NCI-H2196 (cell line): ENCODE measurements at regions not wholly inside any gene's neighbourhood (a gene's known extent, or its start where the extent isn't known, plus 50 kb on each side); places are given as distances from the start of the nearest gene placed in this dataset.
"Not testable (repeated sequence)": the region's sequence is repeated elsewhere in the genome, so short reads cannot be mapped to it uniquely, and the experiment has no call there.

Experiments used
- DNase-seq: peaks from one replicate; lab custom pipeline; 2025; ENCODE audit not compliant: unreplicated experiment; lab: John Stamatoyannopoulos, UW

DNA sequence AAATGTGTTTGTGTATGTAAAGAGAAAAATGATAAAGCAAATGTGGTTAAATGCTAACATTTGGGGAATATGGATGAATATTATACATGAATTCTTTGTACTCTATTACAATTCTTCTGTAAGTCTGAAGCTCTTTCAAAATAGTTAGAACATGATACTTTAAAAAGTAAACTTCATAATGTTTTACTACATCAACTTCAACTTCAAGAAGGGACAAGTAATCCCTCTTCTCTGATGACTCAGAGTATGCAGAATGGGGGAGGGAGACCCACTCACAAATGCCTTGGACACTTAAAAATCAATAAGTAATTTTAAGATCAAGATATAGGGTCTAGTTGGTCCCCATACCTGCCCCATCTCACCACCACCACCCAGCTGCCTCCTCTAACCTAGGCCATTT is 162.4 kb downstream of the ESM1 start:
- DNase-seq = no peak

DNA sequence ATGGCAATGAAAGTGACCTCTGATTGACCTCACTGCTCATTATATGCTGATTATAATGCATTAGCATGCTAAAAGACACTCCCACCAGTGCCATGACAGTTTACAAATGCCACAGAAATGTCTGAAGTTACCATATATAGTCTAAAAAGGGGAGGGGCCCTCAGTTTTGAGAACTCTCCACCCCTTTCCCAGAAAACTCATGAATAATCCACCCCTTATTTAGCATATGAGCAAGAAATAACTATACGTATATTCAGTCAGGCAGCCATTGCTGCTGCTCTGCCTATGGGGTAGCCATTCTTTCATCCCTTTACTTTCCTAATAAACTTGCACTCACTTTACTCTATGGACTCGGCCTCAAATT is 163.1 kb downstream of the ESM1 start:
- no peak for DNase-seq

DNA sequence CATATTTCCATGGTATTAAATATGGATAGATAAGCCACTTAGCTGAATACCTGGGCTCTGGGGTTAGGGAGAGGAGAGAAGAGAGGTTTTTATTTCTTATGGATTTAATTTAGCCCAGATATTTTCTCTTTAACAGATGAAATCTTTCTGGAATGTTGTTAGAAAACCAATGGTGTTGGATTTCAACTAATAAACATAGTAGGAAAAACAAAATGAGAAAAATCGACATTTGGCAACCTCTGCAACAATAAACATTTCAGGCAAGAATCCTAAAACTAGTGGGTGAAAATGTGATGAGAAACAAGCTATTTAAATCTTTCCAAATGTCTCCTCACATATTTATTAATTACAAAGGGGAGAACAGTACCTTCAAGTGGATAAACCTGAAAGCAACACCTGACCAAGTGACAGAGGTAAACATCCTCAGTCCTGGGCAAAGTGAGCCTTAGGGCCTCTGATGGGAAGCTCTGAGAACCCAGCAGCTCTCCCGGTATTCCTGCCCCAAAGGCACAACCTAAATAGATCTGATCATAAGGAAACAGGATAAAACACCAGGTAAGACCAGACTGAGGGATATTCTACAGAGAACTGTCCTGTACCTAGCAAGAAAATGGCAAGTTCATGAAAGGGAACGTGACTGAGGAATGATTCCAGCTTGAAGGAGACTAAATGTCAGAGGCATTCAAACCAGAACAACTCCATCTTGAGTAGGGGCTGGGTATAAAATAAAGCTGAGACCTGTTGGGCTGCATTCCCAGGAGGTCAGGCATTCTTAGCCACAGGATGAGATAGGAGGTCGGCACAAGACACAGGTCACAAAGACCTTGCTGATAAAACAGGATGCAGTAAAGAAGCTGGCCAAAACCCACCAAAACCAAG is 163.7 kb downstream of the ESM1 start:
- no peak for DNase-seq

DNA sequence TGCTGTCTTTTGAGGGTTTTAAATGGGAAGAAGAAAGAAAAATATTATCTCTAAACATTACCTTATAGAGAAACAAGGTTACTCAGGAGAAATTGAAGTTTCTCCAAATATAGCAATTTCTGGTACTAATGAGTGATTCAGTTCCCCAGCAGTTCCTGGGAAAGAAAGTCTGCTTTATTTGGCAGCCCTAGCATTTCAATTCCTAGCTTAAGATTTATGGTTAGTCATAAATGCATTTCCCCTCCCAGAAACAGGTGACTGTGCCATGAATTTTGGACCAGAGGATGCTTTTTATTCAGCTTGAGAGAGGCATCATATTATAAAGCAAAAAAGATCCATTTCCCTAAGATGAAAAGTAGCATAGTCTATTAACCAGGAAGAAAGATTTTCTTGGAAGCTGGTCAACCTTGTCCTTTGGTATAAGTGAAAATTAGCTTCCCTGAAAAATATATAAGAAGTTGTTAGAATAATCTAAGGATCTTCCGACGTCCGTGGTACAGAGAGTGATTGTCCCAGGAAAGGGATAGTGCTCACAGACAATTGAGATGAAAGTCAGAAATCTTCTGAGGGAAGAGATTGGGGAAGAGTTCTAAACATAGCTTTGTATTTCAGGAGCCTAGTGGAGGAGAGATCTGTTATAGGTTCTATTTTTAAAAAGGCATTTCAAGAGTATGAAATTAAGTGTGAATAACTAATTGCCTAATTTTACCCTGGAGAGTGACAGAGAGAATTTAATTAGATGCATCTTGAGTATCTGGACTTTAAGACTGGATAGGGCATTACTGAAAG is 164.9 kb downstream of the ESM1 start:
- DNase-seq = no peak

DNA sequence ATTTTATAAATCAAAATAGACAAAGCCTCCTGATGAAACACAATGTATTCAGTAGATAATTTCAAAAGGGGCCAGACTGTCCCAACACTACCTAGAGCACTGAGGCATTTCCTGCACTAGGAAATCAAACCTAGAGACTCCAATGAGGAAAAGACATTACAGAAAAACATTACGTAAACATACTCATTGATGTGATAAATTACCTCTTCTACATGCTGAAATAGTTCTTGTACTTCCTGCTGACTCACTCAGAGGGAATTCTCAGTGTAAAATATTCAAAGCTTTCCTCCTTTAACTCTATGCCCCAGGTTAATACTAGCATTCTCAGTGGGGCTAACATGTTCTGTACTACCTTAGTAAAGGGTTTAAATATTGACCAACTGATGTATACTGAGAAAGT is 178.0 kb downstream of the ESM1 start:
- no peak for DNase-seq

DNA sequence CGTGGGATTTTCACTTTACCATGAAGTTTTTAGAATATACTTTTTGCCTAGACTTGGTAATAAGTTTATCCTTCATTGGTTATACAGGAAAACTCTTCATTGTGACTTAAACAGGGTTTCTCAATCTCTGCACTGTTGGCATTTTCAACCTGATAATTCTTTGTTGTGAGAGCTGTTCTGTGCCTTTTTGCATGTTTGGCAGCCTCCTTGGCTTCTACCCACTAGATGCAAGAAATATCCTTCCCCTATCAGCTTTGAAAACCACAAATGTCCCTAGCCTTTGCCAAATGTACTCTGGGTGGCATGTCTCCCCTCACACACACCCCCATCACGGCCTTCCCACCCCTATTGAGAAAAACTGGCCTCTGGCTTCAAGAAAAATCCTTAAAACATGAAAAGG is 180.9 kb downstream of the ESM1 start:
- DNase-seq = no peak

DNA sequence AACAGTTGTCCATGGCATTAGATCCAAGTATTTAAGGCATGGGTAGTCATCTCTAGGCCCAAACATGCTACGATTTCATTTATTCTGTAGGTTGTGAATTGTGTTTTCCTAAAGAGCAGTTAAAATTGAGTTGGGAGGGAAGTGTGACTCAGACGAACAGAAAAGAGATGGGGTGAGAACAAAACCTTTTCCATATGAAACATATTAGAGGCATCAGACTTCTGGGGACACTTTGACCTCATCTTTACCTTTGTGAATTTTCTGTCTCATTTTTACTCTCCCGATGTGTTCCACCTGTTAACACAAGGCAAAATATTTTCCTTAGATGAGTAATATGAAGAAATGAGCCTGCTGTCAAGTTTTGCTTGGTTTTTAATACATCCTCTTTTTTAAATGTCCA is 181.3 kb downstream of the ESM1 start:
- DNase-seq = no peak

DNA sequence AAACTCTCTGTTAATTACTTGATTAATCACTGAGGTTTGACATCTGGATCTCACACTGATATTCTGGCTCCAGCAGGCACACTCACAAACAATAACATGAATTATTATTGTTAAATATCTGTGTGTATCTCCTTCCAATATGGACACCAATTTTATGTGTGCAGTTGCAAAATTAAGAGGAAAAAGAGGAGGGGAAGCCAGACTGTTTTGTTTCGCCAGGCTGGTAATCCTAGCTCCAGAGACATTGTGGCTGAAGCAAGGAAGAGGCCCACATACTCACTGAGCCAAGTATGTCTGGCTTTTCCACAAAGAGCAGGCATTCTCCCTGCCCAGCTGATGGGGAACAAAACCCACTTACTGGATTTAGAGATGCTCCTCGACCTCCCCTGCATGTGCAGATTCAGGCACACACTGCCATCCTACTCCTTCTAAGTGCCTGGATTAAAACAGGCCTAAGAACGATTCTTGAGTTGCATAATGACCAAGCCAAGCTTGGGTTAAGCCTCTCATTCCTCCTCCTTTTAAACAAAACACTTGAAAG is 181.9 kb downstream of the ESM1 start:
- DNase-seq = no peak

DNA sequence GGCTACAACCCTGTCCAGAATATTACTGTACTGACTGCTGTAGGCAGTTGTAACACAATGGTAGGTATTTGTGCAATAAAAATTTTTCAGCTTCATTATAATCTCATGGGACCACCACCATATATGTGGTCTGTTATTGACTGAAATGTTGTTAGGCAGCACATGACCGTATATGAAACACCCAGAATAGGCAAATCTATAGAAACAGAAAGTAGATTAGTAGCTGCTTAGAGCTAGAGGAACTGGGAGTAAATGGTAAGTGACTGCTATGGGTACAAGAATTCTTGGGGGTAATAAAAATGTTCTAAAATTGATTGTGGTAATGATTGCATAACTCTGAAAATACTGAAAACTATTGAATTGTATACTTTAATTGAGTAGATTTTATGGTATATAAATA is 185.7 kb downstream of the ESM1 start:
- DNase-seq = no peak

DNA sequence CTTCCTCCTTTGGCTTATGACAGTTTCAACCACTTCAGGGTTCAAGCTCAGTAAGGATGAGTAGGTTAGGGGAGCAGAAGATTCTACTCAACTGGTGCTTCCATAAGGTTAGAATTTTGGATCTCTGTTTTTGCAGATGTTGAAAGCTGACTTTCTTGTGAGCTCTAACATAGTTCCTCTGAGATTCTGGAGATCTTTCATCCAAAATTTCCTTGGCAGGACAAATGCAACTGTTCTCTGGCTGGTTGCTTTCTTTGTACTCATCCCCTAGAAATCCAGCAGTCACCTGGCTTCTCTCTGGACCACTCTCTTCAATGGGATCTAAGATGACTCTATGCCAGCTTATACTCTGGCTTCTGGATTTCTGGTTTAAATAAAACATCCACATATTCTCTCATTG is 189.6 kb downstream of the ESM1 start:
- no peak for DNase-seq

DNA sequence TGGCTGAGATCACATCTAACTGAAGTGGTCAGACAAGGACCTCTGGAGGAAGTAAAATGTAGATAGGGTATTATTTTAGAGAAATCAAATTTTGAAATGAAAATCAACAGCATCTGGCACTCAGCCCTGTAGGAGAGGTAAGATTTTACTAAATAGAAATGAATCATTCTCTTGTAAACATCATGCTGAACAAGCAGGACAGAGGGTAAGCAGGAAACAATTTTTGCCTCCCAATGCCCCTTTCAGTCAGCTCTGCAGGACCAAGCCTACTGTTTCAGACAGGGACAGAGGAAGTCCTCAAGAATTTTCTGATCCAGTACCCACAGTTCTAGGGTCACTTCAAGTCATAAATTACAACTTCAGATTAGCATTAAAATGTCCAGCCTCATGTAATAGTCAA is 190.1 kb downstream of the ESM1 start:
- DNase-seq = no peak

DNA sequence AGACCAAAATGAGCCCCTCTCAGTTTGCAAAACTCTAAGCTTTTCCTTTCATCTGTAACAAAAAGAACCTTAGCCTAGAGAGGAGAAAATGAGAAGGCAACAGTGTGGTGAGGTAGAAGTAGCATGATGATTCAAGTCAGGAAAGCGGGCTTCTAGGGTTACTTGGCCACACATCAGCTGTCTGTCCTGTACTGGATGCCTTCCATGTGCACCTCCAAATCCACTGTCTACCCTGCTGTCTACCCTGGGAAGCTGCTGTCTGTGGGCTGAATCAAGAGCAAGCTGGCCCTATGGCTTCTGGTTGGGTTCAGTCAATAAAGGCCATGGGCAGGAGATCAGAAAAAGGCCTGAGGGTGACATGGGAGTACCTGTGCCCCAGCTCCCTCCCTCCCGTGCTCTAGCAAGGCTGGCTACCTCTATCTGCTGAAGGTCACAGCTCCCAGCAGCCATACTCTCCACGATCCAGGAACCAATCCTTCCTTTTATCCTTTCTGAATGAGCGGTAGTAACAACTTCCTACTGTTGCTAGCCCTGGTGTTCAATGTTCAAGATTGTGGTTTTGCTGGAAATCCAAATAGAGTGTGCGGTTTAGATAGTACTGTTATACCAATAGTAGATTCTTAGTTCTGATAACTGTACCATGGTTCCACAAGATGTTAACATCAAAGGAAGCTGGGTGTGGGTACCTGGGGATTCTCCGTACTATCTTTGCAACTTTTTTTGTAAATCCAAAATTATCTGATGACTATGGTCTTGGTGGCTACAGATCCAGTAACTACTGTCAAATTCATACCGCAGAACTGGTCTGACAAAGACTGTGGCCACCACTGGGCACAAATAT is 191.0 kb downstream of the ESM1 start:
- no peak for DNase-seq

DNA sequence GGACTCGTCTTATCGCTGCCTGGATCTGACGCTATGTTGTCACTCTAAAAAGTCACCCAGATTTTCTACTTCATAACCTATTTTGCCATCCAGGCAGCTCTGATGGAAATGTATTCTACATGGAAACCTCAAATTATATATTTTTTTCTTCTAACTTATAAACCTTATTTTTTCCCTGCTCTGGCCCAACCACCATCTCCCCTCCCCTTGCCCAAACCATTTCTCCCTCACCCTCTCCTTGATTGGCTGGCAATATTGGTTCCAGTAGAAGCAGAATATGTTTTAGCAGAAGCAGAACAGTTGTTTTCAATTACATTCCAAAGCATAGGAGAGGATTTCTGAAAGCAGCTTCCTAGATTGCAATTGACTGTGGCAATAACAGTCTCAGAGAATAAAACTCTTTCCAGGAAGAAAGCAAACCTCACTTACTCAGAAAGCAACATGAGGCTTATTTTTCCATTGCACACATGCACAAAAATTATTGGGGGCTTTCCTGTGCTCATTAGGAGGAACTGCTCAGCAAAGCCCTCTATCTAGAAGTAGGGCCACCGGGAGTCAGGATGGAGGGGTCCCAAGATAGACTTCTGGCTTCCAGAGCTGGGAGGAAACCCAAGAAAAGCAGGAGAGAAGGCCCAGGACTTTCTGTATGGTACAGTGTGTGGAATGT is 191.8 kb downstream of the ESM1 start:
- DNase-seq = no peak

DNA sequence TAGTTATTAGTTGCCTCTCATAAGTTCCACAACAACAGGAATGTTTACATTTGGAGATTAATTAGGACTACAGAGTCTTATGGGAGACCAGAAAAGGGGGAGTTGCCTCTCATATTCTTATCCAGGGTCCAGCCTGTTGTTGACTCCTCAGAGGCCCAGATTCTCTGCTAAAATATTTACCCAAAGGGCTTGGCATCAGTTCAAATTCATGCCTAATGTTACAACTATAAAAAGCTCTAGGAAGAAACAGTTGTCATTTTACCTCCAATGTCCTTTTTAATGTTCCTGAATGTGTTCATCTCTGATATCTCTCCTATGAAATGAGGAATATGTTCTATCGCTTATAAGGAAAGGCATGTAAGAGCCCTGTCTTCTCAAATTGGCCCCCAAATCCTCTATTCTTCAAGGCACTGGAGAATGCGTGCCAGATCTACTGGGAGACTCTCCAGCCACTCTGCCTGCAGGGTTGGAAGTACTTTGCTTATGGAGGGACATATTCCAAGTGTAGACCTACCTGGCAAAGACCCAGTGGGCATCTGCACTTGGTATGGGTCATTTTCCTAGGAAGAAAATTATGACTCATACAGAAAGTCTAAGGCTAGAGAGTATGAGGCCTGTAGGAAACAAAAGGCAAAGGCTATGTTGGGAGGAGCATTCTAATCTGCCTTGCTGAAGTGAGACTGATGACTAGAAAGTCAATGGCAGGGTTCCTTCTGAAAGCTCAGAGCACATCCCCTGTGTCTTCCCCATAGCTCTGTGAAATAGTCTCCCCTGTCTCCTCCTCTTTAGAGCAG is 192.6 kb downstream of the ESM1 start:
- DNase-seq = no peak

DNA sequence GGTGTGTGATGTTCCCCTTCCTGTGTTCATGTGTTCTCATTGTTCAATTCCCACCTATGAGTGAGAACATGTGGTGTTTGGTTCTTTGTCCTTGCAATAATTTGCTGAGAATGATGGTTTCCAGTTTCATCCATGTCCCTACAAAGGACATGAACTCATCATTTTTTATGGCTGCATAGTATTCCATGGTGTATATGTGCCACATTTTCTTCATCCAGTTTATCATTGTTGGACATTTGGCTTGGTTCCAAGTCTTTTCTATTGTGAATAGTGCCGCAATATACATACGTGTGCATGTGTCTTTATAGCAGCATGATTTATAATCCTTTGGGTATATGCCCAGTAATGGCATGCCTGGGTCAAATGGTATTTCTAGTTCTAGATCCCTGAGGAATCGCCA is 197.5 kb downstream of the ESM1 start:
- not testable (repeated sequence) for DNase-seq

DNA sequence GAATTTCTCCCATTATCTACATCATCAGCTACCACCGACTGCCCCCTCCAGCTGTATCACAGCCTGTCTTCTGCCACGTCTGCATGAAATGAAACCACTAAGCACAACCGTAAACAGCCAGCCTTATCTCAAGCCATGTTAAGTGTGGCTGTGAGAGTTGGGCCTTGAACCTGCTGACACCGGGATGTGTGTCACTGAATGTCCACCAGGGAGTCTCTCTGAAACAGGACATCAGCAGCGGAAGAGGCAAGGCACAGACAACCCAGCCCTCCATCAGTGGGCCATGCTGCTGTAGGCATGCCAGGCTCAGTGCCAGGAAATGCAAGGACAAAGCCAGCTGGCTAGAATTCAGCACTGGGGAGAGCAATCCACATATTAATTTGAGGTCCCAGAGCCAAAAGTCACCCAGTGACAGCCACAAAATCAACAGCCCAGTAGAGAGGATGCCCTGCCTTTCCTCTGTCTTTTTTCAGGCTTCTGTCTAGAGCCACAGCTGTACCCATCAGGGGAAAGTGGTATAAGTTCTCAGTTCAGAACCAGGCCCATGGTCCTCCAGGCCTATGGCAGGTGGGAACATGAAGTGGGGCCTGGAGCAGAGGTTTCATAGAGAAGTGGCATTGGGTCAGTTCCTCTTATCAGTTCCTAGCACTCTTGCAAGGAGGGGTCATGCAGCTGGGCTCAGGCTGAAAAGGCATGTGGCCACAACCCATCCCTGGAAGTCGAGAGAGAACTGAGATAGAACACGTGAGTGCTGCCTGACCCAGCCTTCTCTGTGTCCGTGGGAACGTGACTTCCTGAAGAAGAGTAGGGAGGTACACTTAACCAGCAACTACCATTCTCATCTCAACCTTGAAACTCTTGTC is 199.4 kb downstream of the ESM1 start:
- no peak for DNase-seq

DNA sequence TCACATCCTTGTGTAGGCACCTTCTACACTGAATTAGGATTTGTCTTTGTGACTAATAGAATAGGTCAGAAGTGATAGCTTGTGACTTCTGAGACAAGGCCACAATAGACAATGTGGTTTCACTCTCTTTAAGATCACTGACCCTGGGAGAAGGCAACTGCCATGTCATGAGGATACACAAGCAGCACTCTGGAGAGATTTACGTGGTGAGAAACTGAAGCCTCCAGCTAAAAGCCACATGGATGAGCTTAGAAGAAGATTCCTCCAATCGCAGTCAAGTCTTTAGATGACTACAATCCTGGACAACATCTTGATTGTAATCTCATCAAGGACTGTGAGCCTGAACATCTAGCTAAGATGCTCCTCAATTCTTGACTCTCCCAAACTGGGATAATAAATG is 206.6 kb downstream of the ESM1 start:
- no peak for DNase-seq

DNA sequence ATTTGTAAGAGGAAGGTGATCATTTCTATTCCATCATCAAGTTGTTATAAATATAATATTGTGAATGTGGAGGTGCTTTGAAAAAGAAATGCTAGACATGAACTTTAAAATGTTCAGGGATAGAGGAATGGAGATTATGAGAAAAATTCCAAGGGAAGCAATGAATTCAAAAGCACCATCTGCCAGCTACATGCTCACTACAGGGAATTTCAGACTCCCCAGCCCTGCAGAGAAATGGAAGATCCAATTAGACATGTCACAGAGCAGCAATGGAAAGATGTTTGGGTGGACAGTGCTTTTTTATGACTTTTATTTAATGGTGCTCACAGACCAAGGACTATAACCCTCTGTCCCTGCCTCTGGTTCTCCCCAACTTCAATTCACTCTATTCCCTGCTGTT is 209.7 kb downstream of the ESM1 start:
- no peak for DNase-seq
